Thoracic aorta (tissue), 2 donors: ENCODE measurements at regions not wholly inside any gene's neighbourhood (a gene's known extent, or its start where the extent isn't known, plus 50 kb on each side); places are given as distances from the start of the nearest gene placed in this dataset.

Experiments used
- ATAC-seq: fragments of 150-250 bp; one replicate; pipeline ENCODE4 v1.8.0; 2017; ENCODE audit warnings: low read depth; ENCODE audit not compliant: insufficient number of reproducible peaks, low FRiP score
- DNase-seq: peaks from one replicate; pipeline ENCODE4 v3.0.0-alpha.2; 2020; ENCODE audit warnings: low spot score
- H3K27ac ChIP-seq, 2 donors: fragments of 200-600 bp; sonication (generic); 1 replicate in 1 of 2; 2 replicates in 1 of 2; pipeline ENCODE4 v1.5.1; 2016; ENCODE audit warnings: mild to moderate bottlenecking in 2 of 2, moderate library complexity in 2 of 2
- H3K27me3 ChIP-seq: fragments of 200-600 bp; sonication (generic); replicated peaks from 2 replicates; pipeline ENCODE4 v1.6.0; 2016; ENCODE audit warnings: mild to moderate bottlenecking; ENCODE audit not compliant: insufficient read depth
- H3K36me3 ChIP-seq: fragments of 200-600 bp; sonication (generic); one replicate; pipeline ENCODE4 v1.5.1; 2016
- H3K4me1 ChIP-seq, 2 donors: fragments of 200-600 bp; sonication (generic); 1 replicate in 1 of 2; 2 replicates in 1 of 2; pipeline versions ENCODE4 v1.5.1 to v1.6.0; 2016; ENCODE audit warnings: low read depth in 2 of 2, mild to moderate bottlenecking in 1 of 2; ENCODE audit not compliant: control insufficient read depth in 1 of 2
- H3K4me3 ChIP-seq: fragments of 200-600 bp; sonication (generic); 2 replicates; pipeline ENCODE4 v1.5.1; 2016; ENCODE audit warnings: mild to moderate bottlenecking
- H3K9me3 ChIP-seq: fragments of 200-600 bp; sonication (generic); 2 replicates; pipeline ENCODE4 v1.5.1; 2016
- CTCF ChIP-seq: fragments of 200-600 bp; sonication (generic); IDR thresholded peaks from one replicate; pipeline ENCODE4 v1.5.1; 2019; ENCODE audit warnings: antibody characterized with exemption

DNA sequence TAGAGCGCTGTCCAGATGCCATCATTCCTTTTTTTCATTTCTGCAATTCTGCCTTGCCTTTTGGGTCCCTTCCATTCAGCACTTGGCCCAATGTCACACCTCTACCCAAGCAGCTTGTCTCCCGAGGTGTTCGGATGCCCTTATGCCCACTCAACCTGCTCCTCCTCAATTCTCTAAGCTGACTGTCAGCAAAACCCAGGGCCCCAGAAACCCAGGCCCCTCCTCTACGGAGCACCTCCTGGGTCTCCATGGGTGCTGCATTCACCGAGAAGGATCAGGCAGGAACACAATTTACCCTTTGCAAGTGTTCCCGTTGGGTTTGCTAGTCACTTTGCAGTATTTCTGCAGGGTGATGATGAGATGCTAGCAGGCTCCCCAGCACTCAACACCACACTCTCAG is 86.7 kb upstream of the RAB6C start:
- no peaks in the 10 kb centered on the region for H3K27me3 ChIP-seq
- H3K4me3 ChIP-seq = no peak overlapping the region
- no peak for DNase-seq
- no peak for TF ChIP-seq CTCF
- no peak overlapping the region for H3K27ac ChIP-seq
- H3K36me3 ChIP-seq = no peaks in the 10 kb centered on the region
- H3K4me1 ChIP-seq = no peaks in the 10 kb centered on the region
- ATAC-seq = no peak
- no peaks in the 10 kb centered on the region for H3K9me3 ChIP-seq

DNA sequence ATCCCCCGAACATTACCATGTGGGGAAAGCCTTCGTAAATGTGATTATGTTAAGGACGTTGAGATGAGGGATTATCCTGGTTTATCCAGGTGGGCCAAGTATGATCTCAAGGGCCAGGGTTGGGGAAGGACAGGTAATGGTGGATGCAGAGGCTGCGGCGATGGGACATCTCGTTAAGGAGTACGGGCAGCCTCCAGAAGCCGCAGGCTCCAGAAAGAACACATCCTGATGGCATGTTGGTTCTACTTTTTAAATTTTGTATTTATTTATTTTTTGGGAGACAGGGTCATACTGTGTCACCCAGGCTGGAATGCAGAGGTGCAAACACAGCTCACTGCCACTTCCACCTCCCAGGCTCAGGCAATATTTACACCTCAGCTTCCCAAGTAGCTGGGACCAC is 86.2 kb upstream of the RAB6C start:
- Histone ChIP-seq H3K27ac (no peak overlapping the region), H3K27me3 (no peaks in the 10 kb centered on the region), H3K36me3 (no peaks in the 10 kb centered on the region), H3K9me3 (no peaks in the 10 kb centered on the region), H3K4me1 (no peaks in the 10 kb centered on the region), H3K4me3 (no peak overlapping the region)
- DNase-seq (no peak), ATAC-seq (no peak)
- TF ChIP-seq CTCF = no peak

DNA sequence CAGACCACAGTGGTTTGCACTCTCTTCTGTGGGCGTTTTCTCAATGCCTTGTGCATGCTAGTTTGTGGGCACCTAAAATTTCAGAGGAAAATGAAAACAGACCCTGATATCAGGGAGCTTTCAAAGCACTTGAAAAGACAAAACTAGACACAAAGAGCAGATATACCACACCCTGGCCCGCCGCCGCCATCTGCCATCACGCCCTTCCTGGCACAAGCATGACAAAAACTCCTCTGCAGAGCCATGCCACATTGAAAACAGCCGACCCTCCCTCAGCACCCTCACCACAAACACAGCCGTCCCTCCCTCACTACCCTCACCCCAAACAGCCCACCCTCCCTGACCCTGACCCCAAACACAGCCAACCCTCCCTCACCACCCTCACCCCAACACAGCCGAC is 84.8 kb upstream of the RAB6C start:
- no peak for DNase-seq
- Histone ChIP-seq H3K36me3 (no peaks in the 10 kb centered on the region), H3K9me3 (no peaks in the 10 kb centered on the region), H3K4me3 (no peak overlapping the region), H3K27ac (no peak overlapping the region), H3K4me1 (no peaks in the 10 kb centered on the region), H3K27me3 (no peaks in the 10 kb centered on the region)
- TF ChIP-seq CTCF = no peak
- ATAC-seq = no peak

DNA sequence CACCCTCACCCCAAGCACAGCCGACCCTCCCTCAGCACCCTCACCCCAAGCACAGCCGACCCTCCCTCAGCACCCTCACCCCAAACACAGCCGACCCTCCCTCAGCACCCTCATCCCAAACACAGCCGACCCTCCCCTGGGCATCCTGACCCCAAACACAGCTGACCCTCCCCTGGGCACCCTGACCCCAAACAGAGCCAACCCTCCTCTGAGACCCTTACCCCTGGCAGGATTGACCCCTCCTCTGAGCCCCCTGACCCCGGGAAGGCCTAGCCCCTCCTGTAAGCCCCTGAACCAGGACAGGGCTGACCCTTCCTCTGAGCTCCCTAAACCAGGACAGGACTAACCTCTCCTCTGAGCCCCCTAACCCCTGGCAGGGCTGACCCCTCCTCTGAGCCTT is 84.4 kb upstream of the RAB6C start:
- Histone ChIP-seq H3K9me3 (no peaks in the 10 kb centered on the region), H3K27ac (no peak overlapping the region), H3K4me3 (no peak overlapping the region), H3K36me3 (no peaks in the 10 kb centered on the region), H3K27me3 (no peaks in the 10 kb centered on the region), H3K4me1 (no peaks in the 10 kb centered on the region)
- ATAC-seq (no peak), DNase-seq (no peak)
- TF ChIP-seq CTCF = no peak

DNA sequence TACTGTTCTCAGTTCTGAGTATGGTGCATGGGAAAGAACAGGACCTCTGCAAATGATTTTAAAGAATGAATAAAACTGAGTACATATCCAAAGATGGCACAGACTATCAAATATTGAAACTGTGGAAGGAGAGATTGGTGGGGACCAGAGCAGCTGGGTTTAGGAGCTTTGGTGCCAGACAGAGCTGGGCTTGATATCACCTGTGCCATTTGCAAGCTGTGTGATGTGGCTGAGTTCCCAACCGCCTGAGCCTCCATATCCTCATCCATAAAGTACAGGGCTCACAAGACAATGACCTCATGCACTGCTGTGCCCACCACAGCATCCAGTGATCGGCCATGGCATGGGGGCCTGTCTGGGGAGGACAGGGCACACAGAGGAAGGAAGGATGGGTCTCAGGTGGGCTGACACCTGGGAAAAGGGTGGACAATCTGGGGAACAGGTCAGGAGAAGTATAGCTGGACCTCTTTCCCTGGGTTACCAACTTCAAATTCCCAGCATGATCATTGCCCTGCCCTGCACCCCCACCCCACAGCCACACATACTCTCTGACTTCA is 83.9 kb upstream of the RAB6C start:
- DNase-seq (no peak), ATAC-seq (no peak)
- H3K9me3 ChIP-seq = no peaks in the 10 kb centered on the region
- no peaks in the 10 kb centered on the region for H3K4me1 ChIP-seq
- no peak overlapping the region for H3K4me3 ChIP-seq
- TF ChIP-seq CTCF = no peak
- H3K27me3 ChIP-seq = no peaks in the 10 kb centered on the region
- H3K27ac ChIP-seq = no peak overlapping the region
- no peaks in the 10 kb centered on the region for H3K36me3 ChIP-seq
